ENCODE measurements at regions not wholly inside any gene's neighbourhood (a gene's known extent, or its start where the extent isn't known, plus 50 kb on each side); places are given as distances from the start of the nearest gene placed in this dataset.

- TF ChIP-seq, protein P1, sequence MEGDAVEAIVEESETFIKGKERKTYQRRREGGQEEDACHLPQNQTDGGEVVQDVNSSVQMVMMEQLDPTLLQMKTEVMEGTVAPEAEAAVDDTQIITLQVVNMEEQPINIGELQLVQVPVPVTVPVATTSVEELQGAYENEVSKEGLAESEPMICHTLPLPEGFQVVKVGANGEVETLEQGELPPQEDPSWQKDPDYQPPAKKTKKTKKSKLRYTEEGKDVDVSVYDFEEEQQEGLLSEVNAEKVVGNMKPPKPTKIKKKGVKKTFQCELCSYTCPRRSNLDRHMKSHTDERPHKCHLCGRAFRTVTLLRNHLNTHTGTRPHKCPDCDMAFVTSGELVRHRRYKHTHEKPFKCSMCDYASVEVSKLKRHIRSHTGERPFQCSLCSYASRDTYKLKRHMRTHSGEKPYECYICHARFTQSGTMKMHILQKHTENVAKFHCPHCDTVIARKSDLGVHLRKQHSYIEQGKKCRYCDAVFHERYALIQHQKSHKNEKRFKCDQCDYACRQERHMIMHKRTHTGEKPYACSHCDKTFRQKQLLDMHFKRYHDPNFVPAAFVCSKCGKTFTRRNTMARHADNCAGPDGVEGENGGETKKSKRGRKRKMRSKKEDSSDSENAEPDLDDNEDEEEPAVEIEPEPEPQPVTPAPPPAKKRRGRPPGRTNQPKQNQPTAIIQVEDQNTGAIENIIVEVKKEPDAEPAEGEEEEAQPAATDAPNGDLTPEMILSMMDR (IDR thresholded peaks at IDR 0.05), result no peak
- no peak for TF ChIP-seq POLR2A (IDR thresholded peaks at IDR 0.05)
These were observed 117.8 kb downstream of the KCNJ12 start for GRCh38 chr17:21493993-21494392.

Measured in heart left ventricle (tissue), 13 donors.